ENCODE measurements at regions not wholly inside any gene's neighbourhood (a gene's known extent, or its start where the extent isn't known, plus 50 kb on each side); places are given as distances from the start of the nearest gene placed in this dataset.
"Not testable (repeated sequence)": the region's sequence is repeated elsewhere in the genome, so short reads cannot be mapped to it uniquely, and the experiment has no call there.

DNA sequence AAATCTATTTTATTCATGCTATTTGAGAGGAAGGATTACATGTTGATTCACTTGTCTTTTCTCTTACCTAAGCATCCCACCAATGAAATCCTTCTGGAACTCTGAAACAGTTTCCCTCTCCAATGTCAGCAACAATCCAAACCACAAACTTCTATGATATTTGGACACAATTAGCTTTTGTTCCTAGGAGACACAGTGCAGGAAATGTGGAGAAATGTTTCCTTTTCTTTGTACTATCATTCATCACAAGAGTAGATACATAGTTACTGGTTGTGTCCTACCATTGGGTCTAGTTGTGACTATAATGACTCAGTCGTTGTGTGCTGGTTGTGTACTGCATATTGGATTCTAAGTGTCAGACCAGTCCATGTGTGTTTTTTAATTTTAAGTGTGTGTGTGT, 156.8 kb upstream of the MAGI2 start:
- DNase-seq (ENCODE audit: extremely low read depth, low read depth): no peak
- H3K4me3 ChIP-seq (replicated peaks; ENCODE audit: low read depth, low read length): no peak overlapping the region

GRCh38 chr7:79608005-79608404, 154.5 kb upstream of the MAGI2 start:
- no peak for DNase-seq (ENCODE audit: extremely low read depth, low read depth)
- H3K4me3 ChIP-seq (replicated peaks; ENCODE audit: low read depth, low read length): no peak overlapping the region
- no peak for TF ChIP-seq CTCF (IDR thresholded peaks at IDR 0.05; ENCODE audit: low read depth, low read length, missing control alignments)

More for the DNA sequence above, 156.8 kb upstream of the MAGI2 start:
- TF ChIP-seq CTCF (IDR thresholded peaks at IDR 0.05; ENCODE audit: low read depth, low read length, missing control alignments): no peak

DNA sequence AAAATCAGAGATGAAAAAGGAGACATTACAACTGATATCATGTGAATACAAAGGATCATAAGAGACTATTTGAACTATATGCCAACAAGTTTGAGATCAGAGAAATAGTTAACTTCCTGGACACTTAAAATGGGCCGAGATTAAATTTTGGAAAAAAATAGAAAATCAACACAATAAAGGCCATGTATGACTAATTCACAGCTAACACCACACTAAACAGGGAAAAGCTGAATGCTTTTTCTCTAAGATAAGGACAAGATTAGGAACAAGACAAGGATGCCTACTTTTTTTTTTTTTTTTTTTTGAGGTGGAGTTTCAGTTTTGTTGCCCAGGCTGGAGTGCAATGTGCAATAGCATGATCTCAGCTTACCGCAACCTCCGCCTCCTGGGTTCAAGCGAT, 151.4 kb upstream of the MAGI2 start:
- DNase-seq (ENCODE audit: extremely low read depth, low read depth): no peak
- H3K4me3 ChIP-seq (replicated peaks; ENCODE audit: low read depth, low read length): no peak overlapping the region
- TF ChIP-seq CTCF (IDR thresholded peaks at IDR 0.05; ENCODE audit: low read depth, low read length, missing control alignments): no peak

GRCh38 chr7:79598351-79598750, 144.9 kb upstream of the MAGI2 start:
- H3K4me3 ChIP-seq (replicated peaks; ENCODE audit: low read depth, low read length): no peak overlapping the region
- no peak for TF ChIP-seq CTCF (IDR thresholded peaks at IDR 0.05; ENCODE audit: low read depth, low read length, missing control alignments)
- DNase-seq (ENCODE audit: extremely low read depth, low read depth): no peak

DNA sequence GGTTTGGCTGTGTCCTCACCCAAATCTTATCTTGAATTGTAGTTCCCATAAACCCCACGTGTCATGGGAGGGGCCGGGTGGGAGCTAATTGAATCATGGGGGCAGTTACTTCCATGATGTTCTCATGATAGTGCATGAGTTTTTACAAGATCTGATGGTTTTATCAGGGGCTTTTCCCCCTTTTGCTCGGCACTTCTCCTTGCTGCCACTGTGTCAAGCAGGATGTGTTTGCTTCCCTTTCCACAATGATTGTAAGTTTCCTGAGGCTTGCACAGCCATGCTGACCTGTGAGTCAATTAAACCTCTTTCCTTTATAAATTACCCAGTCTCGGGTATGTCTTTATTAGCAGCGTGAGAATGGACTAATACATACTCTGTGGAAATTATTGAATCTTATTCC, 141.2 kb upstream of the MAGI2 start:
- not testable (repeated sequence) for DNase-seq (ENCODE audit: extremely low read depth, low read depth); H3K4me3 ChIP-seq (replicated peaks; ENCODE audit: low read depth, low read length)

DNA sequence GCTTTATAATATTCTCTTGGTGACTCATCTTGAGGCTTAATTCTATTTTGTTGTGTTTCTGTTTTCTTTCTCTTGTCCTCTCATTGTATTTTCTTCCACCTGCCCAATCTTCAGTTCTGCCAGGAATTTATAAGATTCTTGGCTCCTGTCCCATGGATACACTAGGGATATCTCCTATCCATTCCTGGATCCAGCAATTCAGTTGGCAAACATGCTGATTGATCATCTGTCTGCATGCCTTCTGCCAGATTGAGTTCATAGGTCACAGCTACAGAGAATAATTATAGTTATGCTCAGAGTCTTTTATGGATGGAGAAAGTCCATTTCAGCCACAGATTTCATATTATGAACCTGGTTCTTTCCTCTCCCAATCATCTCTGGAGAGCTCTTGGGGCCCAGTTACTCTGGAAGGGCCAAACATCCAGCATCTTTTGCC, 140.4 kb upstream of the MAGI2 start:
- no peak for DNase-seq (ENCODE audit: extremely low read depth, low read depth)
- no peak for TF ChIP-seq CTCF (IDR thresholded peaks at IDR 0.05; ENCODE audit: low read depth, low read length, missing control alignments)
- H3K4me3 ChIP-seq (replicated peaks; ENCODE audit: low read depth, low read length): no peak overlapping the region

GRCh38 chr7:79590916-79591623, 137.6 kb upstream of the MAGI2 start:
- TF ChIP-seq CTCF (IDR thresholded peaks at IDR 0.05; ENCODE audit: low read depth, low read length, missing control alignments): no peak

More at GRCh38 chr7:79590916-79591623, 137.6 kb upstream of the MAGI2 start:
- DNase-seq (ENCODE audit: extremely low read depth, low read depth): no peak
- no peak overlapping the region for H3K4me3 ChIP-seq (replicated peaks; ENCODE audit: low read depth, low read length)
